HG02870 (cell line): ENCODE measurements at regions not wholly inside any gene's neighbourhood (a gene's known extent, or its start where the extent isn't known, plus 50 kb on each side); places are given as distances from the start of the nearest gene placed in this dataset.

Source experiments
- ATAC-seq: cut with Tn5 transposase; IDR thresholded peaks from one replicate; pipeline ENCODE4 v1.9.1; 2021; ENCODE audit warnings: mild to moderate bottlenecking, moderate library complexity; ENCODE audit not compliant: unreplicated experiment

- ATAC-seq: no peak
These were observed 390.6 kb downstream of the NUF2 start for GRCh38 chr1:163712321-163712720.

- ATAC-seq: no peak
These were observed 398.5 kb downstream of the NUF2 start for GRCh38 chr1:163720294-163720693.

GRCh38 chr1:163725551-163725950 is 403.8 kb downstream of the NUF2 start:
- no peak for ATAC-seq

GRCh38 chr1:163730411-163730821 is 408.7 kb downstream of the NUF2 start:
- ATAC-seq: no peak

- no peak for ATAC-seq
These were observed 415.5 kb downstream of the NUF2 start for GRCh38 chr1:163737261-163737660.

- no peak for ATAC-seq
These were observed 422.6 kb downstream of the NUF2 start for GRCh38 chr1:163744301-163744887.

GRCh38 chr1:163745204-163745603 is 423.4 kb downstream of the NUF2 start:
- no peak for ATAC-seq

GRCh38 chr1:163747261-163747660 is 425.5 kb downstream of the NUF2 start:
- ATAC-seq: no peak

GRCh38 chr1:163747855-163748254 is 426.1 kb downstream of the NUF2 start:
- no peak for ATAC-seq

- no peak for ATAC-seq
These were observed 437.4 kb downstream of the NUF2 start for GRCh38 chr1:163758977-163759670.

GRCh38 chr1:163761898-163762297 is 440.1 kb downstream of the NUF2 start:
- ATAC-seq: no peak

- ATAC-seq: no peak
These were observed 444.6 kb downstream of the NUF2 start for GRCh38 chr1:163766257-163766918.

GRCh38 chr1:163768576-163768975 is 446.8 kb downstream of the NUF2 start:
- ATAC-seq: no peak

- ATAC-seq: no peak
These were observed 448.5 kb downstream of the NUF2 start for GRCh38 chr1:163770265-163770664.

GRCh38 chr1:163771637-163772036 is 449.9 kb downstream of the NUF2 start:
- ATAC-seq: no peak

GRCh38 chr1:163772246-163772645 is 450.5 kb downstream of the NUF2 start:
- no peak for ATAC-seq

GRCh38 chr1:163773396-163773795 is 451.6 kb downstream of the NUF2 start:
- no peak for ATAC-seq

- no peak for ATAC-seq
These were observed 452.7 kb downstream of the NUF2 start for GRCh38 chr1:163774401-163774945.

- no peak for ATAC-seq
These were observed 453.3 kb downstream of the NUF2 start for GRCh38 chr1:163774978-163775620.

GRCh38 chr1:163777205-163777604 is 455.5 kb downstream of the NUF2 start:
- no peak for ATAC-seq

GRCh38 chr1:163781146-163781545 is 459.4 kb downstream of the NUF2 start:
- no peak for ATAC-seq
